ENCODE measurements at regions not wholly inside any gene's neighbourhood (a gene's known extent, or its start where the extent isn't known, plus 50 kb on each side); places are given as distances from the start of the nearest gene placed in this dataset.
"Not testable (repeated sequence)": the region's sequence is repeated elsewhere in the genome, so short reads cannot be mapped to it uniquely, and the experiment has no call there.

GRCh38 chr21:27984663-27985325 is 1007.9 kb downstream of the LTN1 start:
- H3K4me3 ChIP-seq (ENCODE audit: low read depth in 1 of 2, low read length in 2 of 2); H3K27me3 ChIP-seq (ENCODE audit: insufficient read depth, low read length, poor library complexity); H2AFZ ChIP-seq (ENCODE audit: low read depth, low read length); H3K36me3 ChIP-seq (ENCODE audit: insufficient read depth, low read length); H3K9me3 ChIP-seq (ENCODE audit: insufficient read depth, low read length, severe bottlenecking); H3K4me2 ChIP-seq (ENCODE audit: insufficient read depth, low read length); DNase-seq; H3K79me2 ChIP-seq (ENCODE audit: insufficient read depth, low read length); ATAC-seq (ENCODE audit: insufficient read depth, low read depth); H4K20me1 ChIP-seq (ENCODE audit: insufficient read depth, low read length); H3K27ac ChIP-seq (ENCODE audit: low read length); H3K9ac ChIP-seq (ENCODE audit: low read depth, low read length); H3K4me1 ChIP-seq (ENCODE audit: insufficient read depth, low read length): not testable (repeated sequence)

GRCh38 chr21:27979446-27979845 is 1012.6 kb upstream of the ADAMTS5 start:
- H3K4me2 ChIP-seq (ENCODE audit: insufficient read depth, low read length); H3K9ac ChIP-seq (ENCODE audit: low read depth, low read length); H3K4me3 ChIP-seq (ENCODE audit: low read depth in 1 of 2, low read length in 2 of 2); H4K20me1 ChIP-seq (ENCODE audit: insufficient read depth, low read length); H3K4me1 ChIP-seq (ENCODE audit: insufficient read depth, low read length); H3K27ac ChIP-seq (ENCODE audit: low read length); DNase-seq; H3K36me3 ChIP-seq (ENCODE audit: insufficient read depth, low read length); H3K27me3 ChIP-seq (ENCODE audit: insufficient read depth, low read length, poor library complexity); H3K79me2 ChIP-seq (ENCODE audit: insufficient read depth, low read length); H3K9me3 ChIP-seq (ENCODE audit: insufficient read depth, low read length, severe bottlenecking); ATAC-seq (ENCODE audit: insufficient read depth, low read depth); H2AFZ ChIP-seq (ENCODE audit: low read depth, low read length): not testable (repeated sequence)

DNA sequence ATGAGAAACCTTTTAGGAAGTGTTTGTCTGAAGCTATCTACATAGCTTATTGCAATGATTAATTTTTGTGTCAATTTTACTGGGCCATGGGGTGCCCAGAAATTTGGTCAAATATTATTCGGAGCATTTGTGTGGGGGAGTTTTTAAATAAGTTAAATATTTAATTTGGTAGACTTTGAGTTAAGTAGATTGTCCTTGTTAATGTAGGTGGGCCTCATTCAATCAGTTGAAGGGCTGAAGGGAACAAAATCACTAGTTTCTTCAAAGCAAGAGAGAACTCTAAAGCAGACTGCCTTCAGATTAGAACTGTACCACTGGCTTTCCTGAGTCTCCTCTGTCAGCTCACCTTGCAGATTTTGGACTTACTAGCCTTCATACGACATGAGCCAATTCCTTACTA is 1008.6 kb upstream of the ADAMTS5 start:
- Histone ChIP-seq H2AFZ (ENCODE audit: low read depth, low read length) (no peak overlapping the region), H4K20me1 (ENCODE audit: insufficient read depth, low read length) (no peaks in the 10 kb centered on the region), H3K4me1 (ENCODE audit: insufficient read depth, low read length) (no peaks in the 10 kb centered on the region), H3K4me3 (ENCODE audit: low read depth in 1 of 2, low read length in 2 of 2) (no peak overlapping the region), H3K36me3 (ENCODE audit: insufficient read depth, low read length) (no peaks in the 10 kb centered on the region), H3K9me3 (ENCODE audit: insufficient read depth, low read length, severe bottlenecking) (no peaks in the 10 kb centered on the region), H3K9ac (ENCODE audit: low read depth, low read length) (no peak overlapping the region), H3K27ac (ENCODE audit: low read length) (no peak overlapping the region), H3K27me3 (ENCODE audit: insufficient read depth, low read length, poor library complexity) (no peaks in the 10 kb centered on the region), H3K79me2 (ENCODE audit: insufficient read depth, low read length) (no peaks in the 10 kb centered on the region), H3K4me2 (ENCODE audit: insufficient read depth, low read length) (no peak overlapping the region)
- ATAC-seq (ENCODE audit: insufficient read depth, low read depth) (no peak), DNase-seq (no peak)
- no peak for TF ChIP-seq EZH2 (IDR thresholded peaks at IDR 0.05; ENCODE audit: borderline replicate concordance, low read depth, low read length, severe bottlenecking)
- TF ChIP-seq, protein P1, sequence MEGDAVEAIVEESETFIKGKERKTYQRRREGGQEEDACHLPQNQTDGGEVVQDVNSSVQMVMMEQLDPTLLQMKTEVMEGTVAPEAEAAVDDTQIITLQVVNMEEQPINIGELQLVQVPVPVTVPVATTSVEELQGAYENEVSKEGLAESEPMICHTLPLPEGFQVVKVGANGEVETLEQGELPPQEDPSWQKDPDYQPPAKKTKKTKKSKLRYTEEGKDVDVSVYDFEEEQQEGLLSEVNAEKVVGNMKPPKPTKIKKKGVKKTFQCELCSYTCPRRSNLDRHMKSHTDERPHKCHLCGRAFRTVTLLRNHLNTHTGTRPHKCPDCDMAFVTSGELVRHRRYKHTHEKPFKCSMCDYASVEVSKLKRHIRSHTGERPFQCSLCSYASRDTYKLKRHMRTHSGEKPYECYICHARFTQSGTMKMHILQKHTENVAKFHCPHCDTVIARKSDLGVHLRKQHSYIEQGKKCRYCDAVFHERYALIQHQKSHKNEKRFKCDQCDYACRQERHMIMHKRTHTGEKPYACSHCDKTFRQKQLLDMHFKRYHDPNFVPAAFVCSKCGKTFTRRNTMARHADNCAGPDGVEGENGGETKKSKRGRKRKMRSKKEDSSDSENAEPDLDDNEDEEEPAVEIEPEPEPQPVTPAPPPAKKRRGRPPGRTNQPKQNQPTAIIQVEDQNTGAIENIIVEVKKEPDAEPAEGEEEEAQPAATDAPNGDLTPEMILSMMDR (IDR thresholded peaks at IDR 0.05; ENCODE audit: borderline replicate concordance, extremely low read depth, low read length, poor library complexity, severe bottlenecking), result no peak

- H3K9me3 ChIP-seq (ENCODE audit: insufficient read depth, low read length, severe bottlenecking); H3K27ac ChIP-seq (ENCODE audit: low read length); H3K4me1 ChIP-seq (ENCODE audit: insufficient read depth, low read length); H3K27me3 ChIP-seq (ENCODE audit: insufficient read depth, low read length, poor library complexity); H3K36me3 ChIP-seq (ENCODE audit: insufficient read depth, low read length); DNase-seq; H3K4me3 ChIP-seq (ENCODE audit: low read depth in 1 of 2, low read length in 2 of 2); H2AFZ ChIP-seq (ENCODE audit: low read depth, low read length); H3K79me2 ChIP-seq (ENCODE audit: insufficient read depth, low read length); H3K9ac ChIP-seq (ENCODE audit: low read depth, low read length); ATAC-seq (ENCODE audit: insufficient read depth, low read depth); H4K20me1 ChIP-seq (ENCODE audit: insufficient read depth, low read length); H3K4me2 ChIP-seq (ENCODE audit: insufficient read depth, low read length): not testable (repeated sequence)
These were observed 1007.3 kb upstream of the ADAMTS5 start for GRCh38 chr21:27974152-27974551.

DNA sequence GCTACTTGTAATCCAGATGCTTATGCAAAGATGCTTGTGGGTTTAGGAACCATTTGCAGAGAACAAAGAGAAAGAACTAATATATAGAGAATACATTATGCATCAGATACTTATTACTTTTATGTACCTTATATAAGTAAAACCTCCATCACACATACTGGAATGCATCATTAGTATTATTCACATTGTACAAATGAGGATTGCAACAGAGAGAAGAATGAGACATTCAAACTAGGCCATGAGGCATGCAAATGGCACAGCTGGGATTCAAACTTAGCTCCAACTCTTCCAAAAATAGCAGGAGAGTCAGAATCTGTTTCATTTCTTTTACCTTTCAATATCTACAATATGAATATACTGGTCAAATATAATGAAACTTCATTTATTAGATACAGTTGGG is 1001.4 kb upstream of the ADAMTS5 start:
- H3K4me1 ChIP-seq (ENCODE audit: insufficient read depth, low read length); DNase-seq; H3K4me2 ChIP-seq (ENCODE audit: insufficient read depth, low read length); H3K36me3 ChIP-seq (ENCODE audit: insufficient read depth, low read length); H4K20me1 ChIP-seq (ENCODE audit: insufficient read depth, low read length); ATAC-seq (ENCODE audit: insufficient read depth, low read depth); H3K9ac ChIP-seq (ENCODE audit: low read depth, low read length); H3K4me3 ChIP-seq (ENCODE audit: low read depth in 1 of 2, low read length in 2 of 2); H3K9me3 ChIP-seq (ENCODE audit: insufficient read depth, low read length, severe bottlenecking); H2AFZ ChIP-seq (ENCODE audit: low read depth, low read length); H3K27me3 ChIP-seq (ENCODE audit: insufficient read depth, low read length, poor library complexity); H3K79me2 ChIP-seq (ENCODE audit: insufficient read depth, low read length); H3K27ac ChIP-seq (ENCODE audit: low read length): not testable (repeated sequence)
